ENCODE measurements at regions not wholly inside any gene's neighbourhood (a gene's known extent, or its start where the extent isn't known, plus 50 kb on each side); places are given as distances from the start of the nearest gene placed in this dataset.

GRCh38 chr9:85147046-85147640 is 477.6 kb downstream of the NTRK2 start:
- Histone ChIP-seq H3K27ac (replicated peaks) (no peak overlapping the region), H3K9me3 (replicated peaks) (no peaks in the 10 kb centered on the region), H3K4me3 (no peak overlapping the region), H3K4me1 (no peaks in the 10 kb centered on the region), H3K27me3 (ENCODE audit: low read depth) (peaks cover 25% of the 10 kb centered on the region), H3K36me3 (no peaks in the 10 kb centered on the region)
- no peak for DNase-seq
- intact Hi-C loops (cut with micrococcal nuclease): no loop called here
- TF ChIP-seq, protein P1, sequence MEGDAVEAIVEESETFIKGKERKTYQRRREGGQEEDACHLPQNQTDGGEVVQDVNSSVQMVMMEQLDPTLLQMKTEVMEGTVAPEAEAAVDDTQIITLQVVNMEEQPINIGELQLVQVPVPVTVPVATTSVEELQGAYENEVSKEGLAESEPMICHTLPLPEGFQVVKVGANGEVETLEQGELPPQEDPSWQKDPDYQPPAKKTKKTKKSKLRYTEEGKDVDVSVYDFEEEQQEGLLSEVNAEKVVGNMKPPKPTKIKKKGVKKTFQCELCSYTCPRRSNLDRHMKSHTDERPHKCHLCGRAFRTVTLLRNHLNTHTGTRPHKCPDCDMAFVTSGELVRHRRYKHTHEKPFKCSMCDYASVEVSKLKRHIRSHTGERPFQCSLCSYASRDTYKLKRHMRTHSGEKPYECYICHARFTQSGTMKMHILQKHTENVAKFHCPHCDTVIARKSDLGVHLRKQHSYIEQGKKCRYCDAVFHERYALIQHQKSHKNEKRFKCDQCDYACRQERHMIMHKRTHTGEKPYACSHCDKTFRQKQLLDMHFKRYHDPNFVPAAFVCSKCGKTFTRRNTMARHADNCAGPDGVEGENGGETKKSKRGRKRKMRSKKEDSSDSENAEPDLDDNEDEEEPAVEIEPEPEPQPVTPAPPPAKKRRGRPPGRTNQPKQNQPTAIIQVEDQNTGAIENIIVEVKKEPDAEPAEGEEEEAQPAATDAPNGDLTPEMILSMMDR (IDR thresholded peaks at IDR 0.05; ENCODE audit: borderline replicate concordance): no peak

- Histone ChIP-seq H3K4me1 (no peaks in the 10 kb centered on the region), H3K27me3 (ENCODE audit: low read depth) (peaks cover 14% of the 10 kb centered on the region), H3K36me3 (no peaks in the 10 kb centered on the region), H3K9me3 (replicated peaks) (no peaks in the 10 kb centered on the region), H3K4me3 (no peak overlapping the region), H3K27ac (replicated peaks) (no peak overlapping the region)
- intact Hi-C loops (cut with micrococcal nuclease): no loop called here
- TF ChIP-seq, protein P1 (IDR thresholded peaks at IDR 0.05; ENCODE audit: borderline replicate concordance): peak; percentile 60
- no peak for DNase-seq
These were observed 473.4 kb downstream of the NTRK2 start for GRCh38 chr9:85142968-85143367.

GRCh38 chr9:85142496-85142911 is 473.0 kb downstream of the NTRK2 start:
- Histone ChIP-seq H3K4me1 (no peaks in the 10 kb centered on the region), H3K9me3 (replicated peaks) (no peaks in the 10 kb centered on the region), H3K27ac (replicated peaks) (no peak overlapping the region), H3K4me3 (no peak overlapping the region), H3K36me3 (no peaks in the 10 kb centered on the region), H3K27me3 (ENCODE audit: low read depth) (peaks cover 12% of the 10 kb centered on the region)
- intact Hi-C loops (cut with micrococcal nuclease): no loop called here
- peak; percentile 31 for DNase-seq
- TF ChIP-seq, protein P1 (IDR thresholded peaks at IDR 0.05; ENCODE audit: borderline replicate concordance): no peak

DNA sequence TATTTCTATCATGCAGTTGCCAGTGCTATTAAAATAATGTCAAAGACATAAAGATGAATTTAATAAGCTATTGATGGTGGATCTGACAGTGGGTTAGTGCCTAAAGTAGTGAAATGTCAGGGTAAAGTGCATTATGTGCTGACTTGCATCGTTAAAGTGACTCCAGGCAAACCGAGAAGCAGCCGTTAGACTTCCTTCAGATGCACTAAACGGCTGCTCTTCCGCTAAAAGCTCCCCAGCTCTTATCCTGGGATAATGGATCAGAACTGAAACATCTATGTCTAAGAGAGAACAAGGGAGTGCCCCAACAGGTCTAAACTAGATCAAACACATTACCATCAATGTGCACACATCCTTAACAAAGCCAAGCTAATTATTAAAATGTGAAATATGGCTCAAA is 468.2 kb downstream of the NTRK2 start:
- Histone ChIP-seq H3K4me3 (no peak overlapping the region), H3K27me3 (ENCODE audit: low read depth) (no peaks in the 10 kb centered on the region), H3K36me3 (no peaks in the 10 kb centered on the region), H3K4me1 (no peaks in the 10 kb centered on the region), H3K9me3 (replicated peaks) (no peaks in the 10 kb centered on the region), H3K27ac (replicated peaks) (no peak overlapping the region)
- TF ChIP-seq, protein P1 (IDR thresholded peaks at IDR 0.05; ENCODE audit: borderline replicate concordance): no peak
- no peak for DNase-seq
- intact Hi-C loops (cut with micrococcal nuclease): no loop called here

DNA sequence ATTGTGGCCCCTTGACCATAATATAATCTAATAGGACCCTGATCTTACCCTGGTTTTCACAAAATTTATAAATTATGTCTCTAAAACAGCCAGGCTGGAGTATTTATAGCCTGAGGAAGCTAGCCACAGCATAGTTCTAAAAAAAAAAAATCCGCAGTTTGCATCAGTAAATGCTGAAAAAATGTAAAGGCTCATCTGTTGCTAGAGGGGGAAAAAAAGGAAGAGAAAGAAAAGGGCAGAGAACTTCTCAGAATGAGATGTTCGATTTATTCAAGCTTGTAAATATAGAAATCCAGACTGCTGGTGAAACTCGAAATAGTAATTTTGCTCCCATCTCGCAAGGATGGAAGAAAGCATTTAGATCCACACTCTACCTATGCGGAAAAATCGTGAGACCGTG is 467.5 kb downstream of the NTRK2 start:
- no peak for DNase-seq
- no peaks in the 10 kb centered on the region for H3K4me1 ChIP-seq
- H3K4me3 ChIP-seq: no peak overlapping the region
- intact Hi-C loops (cut with micrococcal nuclease): no loop called here
- no peaks in the 10 kb centered on the region for H3K27me3 ChIP-seq (ENCODE audit: low read depth)
- H3K36me3 ChIP-seq: no peaks in the 10 kb centered on the region
- TF ChIP-seq, protein P1 (IDR thresholded peaks at IDR 0.05; ENCODE audit: borderline replicate concordance): no peak
- peaks cover 4% of the 10 kb centered on the region for H3K9me3 ChIP-seq (replicated peaks)
- H3K27ac ChIP-seq (replicated peaks): no peak overlapping the region

Data from left ventricle myocardium inferior (tissue), 1 donor.